Ovary (tissue), 7 donors: ENCODE measurements at regions not wholly inside any gene's neighbourhood (a gene's known extent, or its start where the extent isn't known, plus 50 kb on each side); places are given as distances from the start of the nearest gene placed in this dataset.
A peak's percentile ranks its signal among the peaks of the same experiment; 100 is the strongest.

ENCODE experiments used
- DNase-seq, 5 donors: peaks; one replicate each; pipeline ENCODE4 v3.0.0-alpha.2; 2019 to 2020
- H3K27ac ChIP-seq, 2 donors: fragments of 200-600 bp; one replicate each; pipeline versions ENCODE4 v1.5.1 to v1.8.0; 2019 to 2022
- H3K27me3 ChIP-seq: fragments of 200-600 bp; one replicate; pipeline ENCODE4 v1.8.0; 2022
- H3K36me3 ChIP-seq: fragments of 200-600 bp; sonication (generic); one replicate; pipeline ENCODE4 v1.5.1; 2019
- H3K4me1 ChIP-seq: one replicate; pipeline ENCODE4 v1.8.1; 2013; ENCODE audit warnings: mild to moderate bottlenecking, moderate library complexity; ENCODE audit not compliant: insufficient read depth
- H3K4me3 ChIP-seq: fragments of 200-600 bp; sonication (generic); one replicate; pipeline ENCODE4 v1.5.1; 2017
- H3K9me3 ChIP-seq, 2 donors: fragments of 200-600 bp in 1 of 2; sonication (generic) in 1 of 2; one replicate each; pipeline versions ENCODE4 v1.5.1 to v1.8.1; 2013 to 2019; ENCODE audit warnings: mild to moderate bottlenecking in 1 of 2, moderate library complexity in 1 of 2
- EP300 ChIP-seq: sonication (generic); formaldehyde crosslinking; IDR thresholded peaks from one replicate; pipeline ENCODE4 v1.6.1; 2017; ENCODE audit warnings: antibody characterized with exemption
- POLR2A ChIP-seq: fragments of 450-650 bp; IDR thresholded peaks from one replicate; pipeline ENCODE4 v1.6.1; 2017; ENCODE audit warnings: antibody characterized with exemption, mild to moderate bottlenecking, moderate library complexity
- WGBS, 3 donors: extraction: QIAGEN DNeasy Blood & Tissue Kit in 1 of 3; methylation state at CpG; one replicate each; pipeline versions ENCODE4 v1.1.5 to v1.1.7; 2013 to 2017; 5-methylcytosine and 5-hydroxymethylcytosine counted together
- intact Hi-C, 4 donors: fragments of 100-400 bp; cut with DNase I; formaldehyde crosslinking; loops; one replicate each; pipeline versions ENCODE4 v1.11.0 to v1.15.1; 2022 to 2023
- TF ChIP-seq, protein P1 (sequence below), 3 donors: fragments of 450-650 bp in 2 of 3; fragments of 200-600 bp in 1 of 3; IDR thresholded peaks; one replicate each; pipeline versions ENCODE4 v1.5.1 to v1.8.0; 2016 to 2022; ENCODE audit warnings: antibody characterized with exemption in 3 of 3, mild to moderate bottlenecking in 1 of 3
- donor health status: DM: no; HTN: no; CAD: no; lungs with moderate emphysema.
- donor health status: DM: no; HTN: no; CAD: no.
- donor health status: Bipolar disorder and iron deficiency.
- donor health status: DM: no; HTN: no; CAD: no.
- donor health status: DM: yes; HTN: yes; CAD: no.

DNA sequence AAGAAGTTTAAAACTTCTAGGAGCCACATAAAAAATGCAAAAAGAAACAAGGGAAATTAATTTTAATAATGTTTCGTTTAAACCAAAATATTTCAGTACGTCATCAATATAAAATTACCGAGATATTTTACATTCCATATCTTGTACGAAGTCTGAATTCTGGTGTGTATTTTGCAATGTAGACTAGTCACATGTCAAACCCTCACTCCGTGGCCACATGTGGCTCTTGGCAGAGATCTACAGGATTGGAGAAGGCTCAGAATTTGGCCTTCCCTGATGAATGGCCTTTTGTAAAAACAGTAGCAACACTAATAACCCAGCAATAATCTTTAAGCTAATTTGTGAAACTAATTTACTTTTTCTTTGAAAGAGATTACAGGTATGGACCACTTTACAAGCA is 217.1 kb downstream of the PRL start:
- DNase-seq = no peak
- Histone ChIP-seq H3K4me3 (no peak overlapping the region), H3K36me3 (no peaks in the 10 kb centered on the region), H3K4me1 (peaks cover 1% of the 10 kb centered on the region), H3K9me3 (no peaks in the 10 kb centered on the region), H3K27ac (no peak overlapping the region), H3K27me3 (no peaks in the 10 kb centered on the region)
- TF ChIP-seq, protein P1, sequence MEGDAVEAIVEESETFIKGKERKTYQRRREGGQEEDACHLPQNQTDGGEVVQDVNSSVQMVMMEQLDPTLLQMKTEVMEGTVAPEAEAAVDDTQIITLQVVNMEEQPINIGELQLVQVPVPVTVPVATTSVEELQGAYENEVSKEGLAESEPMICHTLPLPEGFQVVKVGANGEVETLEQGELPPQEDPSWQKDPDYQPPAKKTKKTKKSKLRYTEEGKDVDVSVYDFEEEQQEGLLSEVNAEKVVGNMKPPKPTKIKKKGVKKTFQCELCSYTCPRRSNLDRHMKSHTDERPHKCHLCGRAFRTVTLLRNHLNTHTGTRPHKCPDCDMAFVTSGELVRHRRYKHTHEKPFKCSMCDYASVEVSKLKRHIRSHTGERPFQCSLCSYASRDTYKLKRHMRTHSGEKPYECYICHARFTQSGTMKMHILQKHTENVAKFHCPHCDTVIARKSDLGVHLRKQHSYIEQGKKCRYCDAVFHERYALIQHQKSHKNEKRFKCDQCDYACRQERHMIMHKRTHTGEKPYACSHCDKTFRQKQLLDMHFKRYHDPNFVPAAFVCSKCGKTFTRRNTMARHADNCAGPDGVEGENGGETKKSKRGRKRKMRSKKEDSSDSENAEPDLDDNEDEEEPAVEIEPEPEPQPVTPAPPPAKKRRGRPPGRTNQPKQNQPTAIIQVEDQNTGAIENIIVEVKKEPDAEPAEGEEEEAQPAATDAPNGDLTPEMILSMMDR (IDR thresholded peaks at IDR 0.05) = no peak
- no peak for TF ChIP-seq EP300
- intact Hi-C loops = no loop called here
- 52 to 82% (median 65%) methylated on average over 5 of the region's 5 CpGs for WGBS, 3 donors

DNA sequence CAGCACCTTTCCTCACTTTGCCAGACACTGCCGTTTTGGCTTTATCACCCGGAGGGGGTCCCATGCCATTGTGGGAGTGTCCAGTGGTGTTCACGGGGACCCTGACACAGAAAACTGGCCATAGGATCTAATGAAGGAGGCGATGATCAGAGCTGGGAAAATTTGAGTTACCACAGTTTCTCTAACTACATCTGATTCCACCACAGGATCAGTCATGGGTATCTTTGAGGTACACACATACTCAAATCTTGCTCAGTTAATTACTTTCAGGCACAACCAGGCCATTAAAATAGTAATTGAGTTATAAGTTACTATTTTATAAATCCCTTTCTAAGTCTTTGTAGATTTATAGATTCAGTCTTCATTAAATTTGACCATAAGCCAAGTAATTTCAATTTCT is 215.1 kb downstream of the PRL start:
- TF ChIP-seq EP300 (no peak), POLR2A (no peak)
- TF ChIP-seq, protein P1 (IDR thresholded peaks at IDR 0.05) = no peak
- Histone ChIP-seq H3K36me3 (no peaks in the 10 kb centered on the region), H3K9me3 (no peaks in the 10 kb centered on the region), H3K4me3 (no peak overlapping the region), H3K27ac (peak overlapping the region in 1 of 2 donors; percentile 23), H3K27me3 (no peaks in the 10 kb centered on the region), H3K4me1 (peaks cover 1% of the 10 kb centered on the region)
- no peak for DNase-seq
- intact Hi-C loops = no loop called here
- WGBS, 3 donors = 88 to 93% (median 93%) methylated on average over 4 of the region's 4 CpGs

DNA sequence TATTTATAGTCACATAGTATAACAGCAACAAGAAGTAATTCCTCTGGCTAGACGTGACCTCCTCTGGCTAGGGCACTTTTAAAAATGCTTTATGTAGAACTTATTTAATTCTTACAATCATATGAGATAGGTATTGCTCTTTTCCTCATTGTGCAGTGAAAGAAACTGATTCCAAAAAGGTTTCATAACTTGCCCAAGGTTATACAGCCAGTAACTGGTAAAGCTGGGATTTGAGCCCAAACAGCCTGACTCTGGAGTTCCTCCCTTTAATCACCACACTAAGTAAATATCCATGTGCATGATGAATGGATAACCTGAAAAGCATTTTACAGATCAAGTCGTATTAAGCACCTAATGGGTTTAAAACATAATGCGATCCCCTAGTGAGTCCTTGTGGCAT is 214.6 kb downstream of the PRL start:
- H3K4me1 ChIP-seq = peaks cover 1% of the 10 kb centered on the region
- H3K27ac ChIP-seq = peak overlapping the region in 1 of 2 donors; percentile 23
- intact Hi-C loops = no loop called here
- WGBS, 3 donors = 48 to 54% (median 53%) methylated on average over 3 of the region's 3 CpGs
- no peak for DNase-seq
- no peaks in the 10 kb centered on the region for H3K27me3 ChIP-seq
- no peak overlapping the region for H3K4me3 ChIP-seq
- H3K36me3 ChIP-seq = no peaks in the 10 kb centered on the region
- no peaks in the 10 kb centered on the region for H3K9me3 ChIP-seq
- TF ChIP-seq EP300 = no peak
- TF ChIP-seq POLR2A = no peak
- TF ChIP-seq, protein P1 (IDR thresholded peaks at IDR 0.05) = no peak

DNA sequence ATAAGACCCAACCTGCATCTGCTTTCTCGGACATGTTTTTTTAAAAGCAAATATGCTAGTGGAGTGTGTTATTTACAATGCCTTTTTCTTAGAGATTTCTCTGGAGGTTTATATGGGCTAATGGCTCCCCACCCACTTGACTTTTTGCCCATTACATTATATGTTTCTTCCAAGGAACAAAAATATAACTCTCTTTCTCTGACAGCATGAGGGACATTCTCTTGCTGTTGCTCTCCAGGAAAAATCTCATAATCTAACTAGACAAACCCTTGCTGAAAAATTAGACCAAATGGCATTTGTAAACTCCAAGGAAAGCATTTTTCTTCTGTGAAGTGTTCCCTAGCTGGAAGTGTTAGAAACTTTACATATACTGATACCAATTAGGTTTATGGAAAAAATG is 213.7 kb downstream of the PRL start:
- Histone ChIP-seq H3K9me3 (no peaks in the 10 kb centered on the region), H3K36me3 (no peaks in the 10 kb centered on the region), H3K27ac (no peak overlapping the region), H3K4me1 (peaks cover 1% of the 10 kb centered on the region), H3K27me3 (no peaks in the 10 kb centered on the region), H3K4me3 (no peak overlapping the region)
- TF ChIP-seq POLR2A = no peak
- TF ChIP-seq EP300 = no peak
- TF ChIP-seq, protein P1 (IDR thresholded peaks at IDR 0.05) = no peak
- intact Hi-C loops = no loop called here
- DNase-seq = no peak
- 75 to 91% (median 80%) methylated on average over 1 of the region's 1 CpG for whole genome bisulfite sequencing, 3 donors
